OCI-LY3 (cell line): ENCODE measurements at regions not wholly inside any gene's neighbourhood (a gene's known extent, or its start where the extent isn't known, plus 50 kb on each side); places are given as distances from the start of the nearest gene placed in this dataset.

ENCODE experiments used
- H2AFZ ChIP-seq: fragments of 200-600, 300-600 bp; shearing (Covaris generic); 2 replicates; pipeline ENCODE4 v1.6.0; 2014; ENCODE audit warnings: antibody characterized with exemption, low read depth, low read length
- H3K27ac ChIP-seq: fragments of 200-600, 300-600 bp; sonication (generic); 2 replicates; pipeline ENCODE4 v1.5.1; 2014; ENCODE audit warnings: mild to moderate bottlenecking, low read length, moderate library complexity, mixed read lengths
- H3K27me3 ChIP-seq: fragments of 200-600, 300-600 bp; sonication (generic); 2 replicates; pipeline ENCODE4 v1.6.1; 2014; ENCODE audit warnings: low read depth, low read length, mixed read lengths
- H3K36me3 ChIP-seq: fragments of 200-600, 300-600 bp; sonication (generic); replicated peaks from 2 replicates; pipeline ENCODE3; 2014; ENCODE audit warnings: low read depth, low read length, mixed read lengths
- H3K4me1 ChIP-seq: fragments of 300-600, 200-600 bp; sonication (generic); 2 replicates; pipeline ENCODE4 v1.6.1; 2014; ENCODE audit warnings: low read length, mixed read lengths
- H3K4me2 ChIP-seq: fragments of 200-600, 300-600 bp; sonication (generic); 2 replicates; pipeline ENCODE4 v1.6.1; 2014; ENCODE audit warnings: low read length, mixed read lengths
- H3K4me3 ChIP-seq: fragments of 300-600, 200-600 bp; sonication (generic); 2 replicates; pipeline ENCODE4 v1.5.1; 2014; ENCODE audit warnings: antibody characterized with exemption, mild to moderate bottlenecking, low read length, moderate library complexity
- H3K79me2 ChIP-seq: fragments of 300-600, 200-600 bp; shearing (Covaris generic); 2 replicates; pipeline ENCODE4 v1.6.1; 2014; ENCODE audit warnings: mild to moderate bottlenecking, low read length, mixed read lengths
- H3K9ac ChIP-seq: fragments of 300-600, 200-600 bp; shearing (Covaris generic); 2 replicates; pipeline ENCODE4 v1.6.0; 2014; ENCODE audit warnings: mild to moderate bottlenecking, low read length, moderate library complexity
- H3K9me3 ChIP-seq: fragments of 200-600, 300-600 bp; shearing (Covaris generic); 2 replicates; pipeline ENCODE4 v1.6.1; 2014; ENCODE audit warnings: low read length, mixed read lengths; ENCODE audit not compliant: insufficient read depth
- H4K20me1 ChIP-seq: fragments of 200-600, 300-600 bp; sonication (generic); 2 replicates; pipeline ENCODE4 v1.6.1; 2016; ENCODE audit warnings: low read length, mixed read lengths; ENCODE audit not compliant: insufficient read depth
- CTCF ChIP-seq: fragments of 200-600, 300-600 bp; sonication (generic); IDR thresholded peaks from 2 replicates; pipeline ENCODE4 v1.5.1; 2014; ENCODE audit warnings: antibody characterized with exemption, low read length, low read depth
- EZH2phosphoT487 ChIP-seq: fragments of 200-600 bp; shearing (Covaris generic); IDR thresholded peaks from 2 replicates; pipeline ENCODE4 v1.6.1; 2018; ENCODE audit warnings: antibody characterized with exemption, mixed run types, low read depth

- H3K36me3 ChIP-seq: no peaks in the 10 kb centered on the region
- H3K4me1 ChIP-seq: peaks cover 8% of the 10 kb centered on the region
- H3K27me3 ChIP-seq: peaks cover 3% of the 10 kb centered on the region
- H3K27ac ChIP-seq: no peak overlapping the region
- no peak overlapping the region for H2AFZ ChIP-seq
- no peaks in the 10 kb centered on the region for H4K20me1 ChIP-seq
- H3K9ac ChIP-seq: no peak overlapping the region
- H3K4me3 ChIP-seq: no peak overlapping the region
- TF ChIP-seq EZH2phosphoT487 (no peak), CTCF (no peak)
- no peak overlapping the region for H3K4me2 ChIP-seq
- H3K79me2 ChIP-seq: no peaks in the 10 kb centered on the region
- H3K9me3 ChIP-seq: no peaks in the 10 kb centered on the region
Measured at GRCh38 chr15:66836231-66837030, 134.4 kb downstream of the SMAD6 start.

- Histone ChIP-seq H4K20me1 (no peaks in the 10 kb centered on the region), H3K9me3 (no peaks in the 10 kb centered on the region), H3K27ac (no peak overlapping the region), H2AFZ (no peak overlapping the region), H3K79me2 (no peaks in the 10 kb centered on the region), H3K4me1 (peaks cover 12% of the 10 kb centered on the region), H3K4me2 (no peak overlapping the region), H3K9ac (no peak overlapping the region), H3K36me3 (no peaks in the 10 kb centered on the region), H3K27me3 (peaks cover 17% of the 10 kb centered on the region), H3K4me3 (no peak overlapping the region)
- no peak for TF ChIP-seq CTCF
- TF ChIP-seq EZH2phosphoT487: no peak
Measured at GRCh38 chr15:66838202-66838601, 136.2 kb downstream of the SMAD6 start.

GRCh38 chr15:66838671-66839239 lies 136.7 kb downstream of the SMAD6 start:
- no peaks in the 10 kb centered on the region for H4K20me1 ChIP-seq
- H3K9ac ChIP-seq: no peak overlapping the region
- H2AFZ ChIP-seq: no peak overlapping the region
- TF ChIP-seq CTCF: peak; percentile 47
- no peak for TF ChIP-seq EZH2phosphoT487
- H3K4me1 ChIP-seq: peaks cover 7% of the 10 kb centered on the region
- no peaks in the 10 kb centered on the region for H3K9me3 ChIP-seq
- H3K4me3 ChIP-seq: no peak overlapping the region
- H3K36me3 ChIP-seq: no peaks in the 10 kb centered on the region
- peaks cover 23% of the 10 kb centered on the region for H3K27me3 ChIP-seq
- no peaks in the 10 kb centered on the region for H3K79me2 ChIP-seq
- no peak overlapping the region for H3K4me2 ChIP-seq
- H3K27ac ChIP-seq: no peak overlapping the region

GRCh38 chr15:66839506-66840112 lies 137.6 kb downstream of the SMAD6 start:
- Histone ChIP-seq H3K4me3 (no peak overlapping the region), H3K4me2 (no peak overlapping the region), H4K20me1 (no peaks in the 10 kb centered on the region), H3K27ac (no peak overlapping the region), H3K9me3 (no peaks in the 10 kb centered on the region), H3K9ac (no peak overlapping the region), H3K79me2 (no peaks in the 10 kb centered on the region), H2AFZ (no peak overlapping the region), H3K4me1 (peaks cover 5% of the 10 kb centered on the region; the same call in 1 of the 2 replicates), H3K27me3 (peaks cover 30% of the 10 kb centered on the region), H3K36me3 (no peaks in the 10 kb centered on the region)
- no peak for TF ChIP-seq EZH2phosphoT487
- no peak for TF ChIP-seq CTCF
